OCI-LY3 (cell line): ENCODE measurements at regions not wholly inside any gene's neighbourhood (a gene's known extent, or its start where the extent isn't known, plus 50 kb on each side); places are given as distances from the start of the nearest gene placed in this dataset.
"Not testable (repeated sequence)": the region's sequence is repeated elsewhere in the genome, so short reads cannot be mapped to it uniquely, and the experiment has no call there.

Experiments used
- H2AFZ ChIP-seq: fragments of 200-600, 300-600 bp; shearing (Covaris generic); 2 replicates; pipeline ENCODE4 v1.6.0; 2014; ENCODE audit warnings: antibody characterized with exemption, low read depth, low read length
- H3K27ac ChIP-seq: fragments of 200-600, 300-600 bp; sonication (generic); 2 replicates; pipeline ENCODE4 v1.5.1; 2014; ENCODE audit warnings: mild to moderate bottlenecking, low read length, moderate library complexity, mixed read lengths
- H3K27me3 ChIP-seq: fragments of 200-600, 300-600 bp; sonication (generic); 2 replicates; pipeline ENCODE4 v1.6.1; 2014; ENCODE audit warnings: low read depth, low read length, mixed read lengths
- H3K36me3 ChIP-seq: fragments of 200-600, 300-600 bp; sonication (generic); replicated peaks from 2 replicates; pipeline ENCODE3; 2014; ENCODE audit warnings: low read depth, low read length, mixed read lengths
- H3K4me1 ChIP-seq: fragments of 300-600, 200-600 bp; sonication (generic); 2 replicates; pipeline ENCODE4 v1.6.1; 2014; ENCODE audit warnings: low read length, mixed read lengths
- H3K4me2 ChIP-seq: fragments of 200-600, 300-600 bp; sonication (generic); 2 replicates; pipeline ENCODE4 v1.6.1; 2014; ENCODE audit warnings: low read length, mixed read lengths
- H3K4me3 ChIP-seq: fragments of 300-600, 200-600 bp; sonication (generic); 2 replicates; pipeline ENCODE4 v1.5.1; 2014; ENCODE audit warnings: antibody characterized with exemption, mild to moderate bottlenecking, low read length, moderate library complexity
- H3K79me2 ChIP-seq: fragments of 300-600, 200-600 bp; shearing (Covaris generic); 2 replicates; pipeline ENCODE4 v1.6.1; 2014; ENCODE audit warnings: mild to moderate bottlenecking, low read length, mixed read lengths
- H3K9ac ChIP-seq: fragments of 300-600, 200-600 bp; shearing (Covaris generic); 2 replicates; pipeline ENCODE4 v1.6.0; 2014; ENCODE audit warnings: mild to moderate bottlenecking, low read length, moderate library complexity
- H3K9me3 ChIP-seq: fragments of 200-600, 300-600 bp; shearing (Covaris generic); 2 replicates; pipeline ENCODE4 v1.6.1; 2014; ENCODE audit warnings: low read length, mixed read lengths; ENCODE audit not compliant: insufficient read depth
- H4K20me1 ChIP-seq: fragments of 200-600, 300-600 bp; sonication (generic); 2 replicates; pipeline ENCODE4 v1.6.1; 2016; ENCODE audit warnings: low read length, mixed read lengths; ENCODE audit not compliant: insufficient read depth

DNA sequence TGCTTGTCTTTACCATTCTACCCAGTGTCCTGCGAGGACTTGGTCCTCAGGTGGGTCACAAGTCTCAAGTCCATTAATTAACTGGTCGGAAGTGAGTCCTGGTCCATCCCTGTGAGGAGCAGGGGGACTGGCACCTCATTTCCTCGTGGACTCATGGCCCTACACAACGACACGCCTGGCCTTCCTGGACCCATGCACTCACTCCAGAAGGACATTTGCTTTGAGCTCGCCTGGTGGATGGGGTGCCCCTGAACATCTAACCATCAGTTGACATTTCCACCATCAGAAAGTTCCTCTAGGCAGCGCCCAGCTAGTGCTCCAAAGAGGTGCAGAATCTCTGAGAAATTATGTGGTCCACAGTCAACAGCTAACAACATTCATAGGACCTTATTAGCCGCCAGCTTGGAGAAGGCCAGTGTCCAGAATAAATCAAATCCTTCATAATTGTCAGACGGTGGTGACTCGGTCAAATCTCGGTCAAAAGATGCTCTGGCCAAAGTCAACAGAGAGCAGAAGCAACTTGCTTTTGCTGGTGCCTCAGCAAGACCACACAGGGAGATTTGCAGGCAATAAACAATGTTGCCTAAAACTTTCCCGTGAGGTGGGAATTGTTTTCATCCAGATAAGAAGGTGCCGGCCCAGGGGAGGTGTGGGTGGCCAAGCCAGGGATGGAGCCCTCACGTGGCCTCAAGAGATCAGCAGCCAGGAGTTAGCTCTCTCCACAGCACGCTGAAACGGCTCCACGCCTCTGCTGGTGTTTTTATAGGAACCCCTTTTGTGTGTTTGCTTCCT lies 119.9 kb upstream of the FAM20C start:
- not testable (repeated sequence) for H3K4me3 ChIP-seq, H3K4me1 ChIP-seq, H3K9ac ChIP-seq, H3K4me2 ChIP-seq, H3K79me2 ChIP-seq, H2AFZ ChIP-seq, H3K9me3 ChIP-seq, H3K27ac ChIP-seq, H3K36me3 ChIP-seq, H4K20me1 ChIP-seq, H3K27me3 ChIP-seq

DNA sequence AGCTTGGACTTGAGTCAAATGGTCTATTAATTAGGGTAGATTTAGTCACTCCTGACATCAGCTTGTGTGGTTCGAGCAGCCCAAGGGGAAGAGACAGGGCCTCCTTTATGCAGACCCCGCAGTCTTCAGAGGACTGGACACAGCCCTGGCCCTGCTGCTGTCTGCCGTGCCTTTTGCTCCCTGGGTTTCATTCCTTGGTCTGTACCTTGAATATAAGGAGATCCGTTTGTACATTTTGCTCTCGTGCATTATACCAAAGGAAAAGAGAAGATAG lies 119.4 kb upstream of the FAM20C start:
- not testable (repeated sequence) for H3K27ac ChIP-seq, H4K20me1 ChIP-seq, H3K9ac ChIP-seq, H3K4me2 ChIP-seq, H3K79me2 ChIP-seq, H3K27me3 ChIP-seq, H2AFZ ChIP-seq, H3K36me3 ChIP-seq, H3K4me1 ChIP-seq, H3K4me3 ChIP-seq, H3K9me3 ChIP-seq

- H3K27ac ChIP-seq, H2AFZ ChIP-seq, H3K4me1 ChIP-seq, H4K20me1 ChIP-seq, H3K4me3 ChIP-seq, H3K79me2 ChIP-seq, H3K9ac ChIP-seq, H3K9me3 ChIP-seq, H3K27me3 ChIP-seq, H3K4me2 ChIP-seq, H3K36me3 ChIP-seq: not testable (repeated sequence)
Measured at GRCh38 chr7:74008-74540, 118.3 kb upstream of the FAM20C start.

DNA sequence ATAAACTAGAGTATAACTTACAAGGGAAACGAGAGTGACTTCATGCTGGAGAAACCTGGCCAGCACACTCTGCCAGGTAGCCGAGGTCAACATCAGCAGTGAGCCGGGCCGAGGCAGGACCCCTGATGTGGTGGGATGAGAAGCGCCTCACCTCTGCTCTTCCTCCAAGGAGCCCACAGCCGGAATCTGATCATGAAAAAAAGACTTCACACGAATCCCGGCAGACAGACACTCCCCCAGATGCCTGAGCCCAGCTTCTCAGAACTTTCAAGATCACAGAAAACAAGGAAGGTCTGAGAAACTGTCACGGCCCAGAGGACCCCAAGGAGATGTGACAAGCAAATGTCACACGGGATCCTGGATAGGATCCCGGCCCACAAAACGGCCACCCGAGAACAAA lies 116.9 kb upstream of the FAM20C start:
- not testable (repeated sequence) for H3K36me3 ChIP-seq, H3K9me3 ChIP-seq, H3K27me3 ChIP-seq, H3K4me3 ChIP-seq, H3K9ac ChIP-seq, H4K20me1 ChIP-seq, H3K79me2 ChIP-seq, H3K4me1 ChIP-seq, H3K27ac ChIP-seq, H2AFZ ChIP-seq, H3K4me2 ChIP-seq

DNA sequence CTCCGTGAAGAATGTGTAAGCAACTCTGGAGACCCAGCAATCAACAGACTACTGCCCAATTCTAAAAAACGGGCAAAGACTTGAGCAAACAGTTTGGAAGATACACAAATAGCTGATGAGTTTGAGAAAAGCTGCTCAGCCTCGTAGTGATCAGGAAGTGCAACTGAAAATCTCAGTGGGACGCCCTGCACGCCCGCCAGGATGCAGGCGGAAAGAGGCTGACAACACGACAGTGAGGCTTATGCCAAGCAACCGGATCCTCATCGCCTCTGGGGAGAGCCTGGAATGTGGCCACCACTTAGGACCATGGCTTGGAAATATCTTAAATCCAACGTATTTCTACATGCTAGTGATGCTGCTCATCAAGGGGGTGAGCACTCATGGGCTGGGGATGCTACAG lies 116.2 kb upstream of the FAM20C start:
- not testable (repeated sequence) for H4K20me1 ChIP-seq, H3K4me1 ChIP-seq, H2AFZ ChIP-seq, H3K27ac ChIP-seq, H3K36me3 ChIP-seq, H3K4me2 ChIP-seq, H3K27me3 ChIP-seq, H3K9me3 ChIP-seq, H3K9ac ChIP-seq, H3K79me2 ChIP-seq, H3K4me3 ChIP-seq

GRCh38 chr7:76829-77395 lies 115.5 kb upstream of the FAM20C start:
- H3K27ac ChIP-seq, H3K9me3 ChIP-seq, H3K9ac ChIP-seq, H3K36me3 ChIP-seq, H3K27me3 ChIP-seq, H2AFZ ChIP-seq, H3K4me2 ChIP-seq, H3K4me1 ChIP-seq, H3K79me2 ChIP-seq, H4K20me1 ChIP-seq, H3K4me3 ChIP-seq: not testable (repeated sequence)

- not testable (repeated sequence) for H3K9me3 ChIP-seq, H3K36me3 ChIP-seq, H3K27ac ChIP-seq, H4K20me1 ChIP-seq, H3K79me2 ChIP-seq, H2AFZ ChIP-seq, H3K27me3 ChIP-seq, H3K4me1 ChIP-seq, H3K4me3 ChIP-seq, H3K9ac ChIP-seq, H3K4me2 ChIP-seq
Measured at GRCh38 chr7:78862-79261, 113.5 kb upstream of the FAM20C start.

GRCh38 chr7:79400-80055 lies 112.8 kb upstream of the FAM20C start:
- H3K4me3 ChIP-seq, H3K4me1 ChIP-seq, H3K9ac ChIP-seq, H3K27ac ChIP-seq, H3K4me2 ChIP-seq, H3K36me3 ChIP-seq, H4K20me1 ChIP-seq, H3K79me2 ChIP-seq, H3K9me3 ChIP-seq, H3K27me3 ChIP-seq, H2AFZ ChIP-seq: not testable (repeated sequence)
